ENCODE measurements at regions not wholly inside any gene's neighbourhood (a gene's known extent, or its start where the extent isn't known, plus 50 kb on each side); places are given as distances from the start of the nearest gene placed in this dataset.

DNA sequence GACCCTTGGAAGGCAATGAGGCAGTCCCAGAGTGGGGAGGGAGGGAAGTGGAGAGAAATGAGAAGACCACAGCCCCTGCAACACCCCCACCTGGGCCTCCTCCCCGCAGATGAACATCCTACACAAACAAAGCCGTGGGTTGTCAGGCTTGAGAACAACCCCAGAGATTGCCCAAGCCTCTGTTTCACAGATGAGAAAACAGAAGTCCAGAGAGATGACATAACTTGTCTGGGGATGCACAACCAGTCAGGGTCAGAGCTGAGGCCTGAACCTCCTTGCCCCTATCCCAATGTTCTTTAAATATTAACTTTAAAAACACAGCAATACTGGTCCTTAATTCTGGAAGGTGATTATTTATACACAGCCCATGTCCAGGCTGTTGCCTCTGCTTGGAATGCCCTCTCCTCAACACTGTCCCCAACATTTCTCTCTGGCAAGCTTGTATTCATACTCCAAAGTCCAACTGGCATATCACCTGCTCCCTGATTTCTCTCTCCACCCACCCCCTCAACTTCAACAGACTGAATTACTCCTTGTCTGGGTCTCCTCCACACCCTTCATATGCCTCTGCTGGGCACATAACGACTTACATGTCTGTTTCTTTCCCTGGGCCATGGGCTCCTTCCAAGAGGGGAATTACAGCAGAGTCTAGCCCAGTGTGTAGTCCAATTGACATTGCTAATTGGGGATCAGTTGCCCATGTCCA is 135.5 kb upstream of the LRFN2 start:
- DNase-seq (ENCODE audit: low read depth in 1 of 2, low spot score in 1 of 2) = no peak

GRCh38 chr6:40722091-40722490 is 134.9 kb upstream of the LRFN2 start:
- DNase-seq (ENCODE audit: low read depth in 1 of 2, low spot score in 1 of 2) = no peak

GRCh38 chr6:40721271-40721952 is 134.2 kb upstream of the LRFN2 start:
- no peak for DNase-seq (ENCODE audit: low read depth in 1 of 2, low spot score in 1 of 2)

GRCh38 chr6:40720375-40720748 is 133.2 kb upstream of the LRFN2 start:
- DNase-seq (ENCODE audit: low read depth in 1 of 2, low spot score in 1 of 2) = no peak

DNA sequence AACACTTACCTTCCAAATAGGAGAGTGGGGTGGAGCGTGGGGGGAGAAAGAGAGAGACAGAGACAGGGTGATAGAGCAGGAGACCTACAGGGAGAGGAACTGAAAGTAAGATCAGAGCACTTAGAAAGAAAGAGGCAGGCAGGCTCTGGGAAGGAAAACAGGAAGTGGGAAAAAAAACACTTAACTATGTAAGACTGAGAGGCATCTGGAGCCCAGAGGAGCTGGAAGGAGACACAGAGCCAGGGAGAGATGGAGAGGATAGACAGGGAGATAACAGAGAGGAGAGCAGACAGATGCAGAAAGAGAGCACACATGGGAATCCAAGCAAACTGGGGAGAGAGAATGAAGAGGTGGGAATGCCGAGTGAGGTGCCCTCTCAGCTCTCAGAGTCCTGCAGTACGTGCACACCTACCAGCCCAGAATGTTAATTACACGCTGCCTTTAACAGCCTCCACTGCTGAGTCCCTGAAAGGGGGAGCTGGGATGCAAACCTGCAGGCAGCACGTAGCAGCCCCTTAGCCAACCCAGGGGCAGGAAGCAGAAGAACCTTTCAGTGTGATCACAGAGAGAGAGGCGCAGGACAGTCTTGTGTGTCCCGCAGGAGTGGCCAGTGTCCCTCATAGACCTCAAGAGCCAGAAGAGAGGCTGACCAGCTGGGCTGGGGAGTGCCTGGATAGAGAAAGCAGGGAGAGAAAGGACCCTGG is 132.7 kb upstream of the LRFN2 start:
- no peak for DNase-seq (ENCODE audit: low read depth in 1 of 2, low spot score in 1 of 2)

- no peak for DNase-seq (ENCODE audit: low read depth in 1 of 2, low spot score in 1 of 2)
Measured at GRCh38 chr6:40718401-40718800, 131.2 kb upstream of the LRFN2 start.

GRCh38 chr6:40717411-40718057 is 130.4 kb upstream of the LRFN2 start:
- DNase-seq (ENCODE audit: low read depth in 1 of 2, low spot score in 1 of 2) = no peak

DNA sequence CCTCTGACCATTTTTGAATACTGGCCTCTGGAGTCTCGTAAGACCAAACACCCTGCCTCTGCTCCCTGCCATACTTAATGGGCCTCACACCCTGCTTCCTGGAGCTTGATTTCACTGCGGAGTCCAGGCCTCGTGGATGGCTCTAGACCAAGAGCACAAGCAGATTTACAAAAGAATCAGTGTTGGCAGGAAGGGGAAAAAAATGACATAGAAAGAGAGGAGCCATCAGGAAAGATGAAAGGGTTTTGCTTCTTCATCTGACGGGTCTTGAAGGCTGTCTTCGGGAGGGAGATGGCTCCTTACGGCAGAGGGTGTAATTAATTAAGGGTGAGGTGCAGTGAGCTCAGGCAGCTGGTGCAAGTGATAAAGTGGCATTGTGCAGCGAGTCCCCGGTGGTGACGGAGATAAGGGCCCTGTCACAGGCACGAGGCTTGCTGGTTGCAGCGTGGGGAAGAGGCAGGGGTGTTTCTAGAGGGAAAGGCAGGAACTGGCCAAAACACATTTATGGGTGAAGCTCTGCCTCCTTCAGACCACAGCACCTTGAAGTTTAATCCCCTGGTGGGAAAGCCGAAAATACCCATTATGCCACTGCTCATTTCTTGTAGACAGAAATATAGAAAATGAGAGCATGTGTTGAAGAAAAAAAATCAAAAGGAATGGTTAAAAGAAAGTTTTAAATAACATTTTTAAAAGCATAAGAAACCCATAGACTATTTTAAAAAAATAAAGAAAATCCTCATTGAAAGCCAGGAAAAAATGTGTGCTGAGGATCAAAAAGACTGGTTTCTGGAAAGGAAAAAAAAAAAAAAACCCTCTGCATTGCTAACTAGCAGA is 128.6 kb upstream of the LRFN2 start:
- no peak for DNase-seq (ENCODE audit: low read depth in 1 of 2, low spot score in 1 of 2)

- no peak for DNase-seq (ENCODE audit: low read depth in 1 of 2, low spot score in 1 of 2)
Measured at GRCh38 chr6:40714576-40715564, 127.7 kb upstream of the LRFN2 start.

DNA sequence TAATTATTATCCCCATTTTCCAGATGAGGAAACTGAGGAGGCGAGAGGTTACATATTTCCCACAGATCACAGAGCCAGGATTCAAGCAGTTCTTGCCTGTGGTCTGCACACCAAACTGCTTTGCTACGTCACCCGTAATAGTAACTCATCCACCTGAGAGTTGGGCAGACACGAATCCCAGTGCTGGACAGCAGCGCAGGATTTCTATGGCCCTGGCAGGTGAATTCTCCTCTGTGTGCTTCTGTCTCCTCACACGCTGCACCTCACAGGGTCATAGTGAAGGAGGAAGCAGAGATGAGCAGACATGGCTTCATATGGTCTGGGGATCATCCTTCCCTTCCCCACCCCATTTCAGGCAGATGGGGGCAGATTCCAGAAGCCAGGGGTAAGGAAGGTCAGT is 127.0 kb upstream of the LRFN2 start:
- no peak for DNase-seq (ENCODE audit: low read depth in 1 of 2, low spot score in 1 of 2)

- DNase-seq (ENCODE audit: low read depth in 1 of 2, low spot score in 1 of 2) = no peak
Measured at GRCh38 chr6:40713002-40713719, 126.0 kb upstream of the LRFN2 start.

GRCh38 chr6:40710626-40711330 is 123.6 kb upstream of the LRFN2 start:
- no peak for DNase-seq (ENCODE audit: low read depth in 1 of 2, low spot score in 1 of 2)

- DNase-seq (ENCODE audit: low read depth in 1 of 2, low spot score in 1 of 2) = no peak
Measured at GRCh38 chr6:40708049-40708448, 120.9 kb upstream of the LRFN2 start.

DNA sequence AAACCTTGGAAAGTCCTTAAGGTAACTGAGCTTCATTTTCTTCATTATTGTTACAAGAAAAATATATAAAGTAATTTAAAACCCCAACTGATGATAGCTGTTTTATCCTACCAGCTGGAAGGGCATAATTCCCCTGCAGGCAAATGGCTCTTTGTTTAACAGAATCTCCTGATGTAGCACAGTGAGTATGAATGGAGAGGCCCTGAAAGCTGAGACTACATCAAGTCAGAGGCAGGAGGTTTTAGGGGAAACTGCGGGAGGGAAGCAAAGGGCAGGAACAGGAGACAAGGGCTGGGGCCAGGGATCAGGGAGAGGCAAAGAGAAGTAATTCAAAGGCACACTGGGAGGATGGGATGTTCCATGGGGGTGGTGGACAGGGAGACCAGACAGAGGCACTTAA is 119.0 kb upstream of the LRFN2 start:
- no peak for DNase-seq (ENCODE audit: low read depth in 1 of 2, low spot score in 1 of 2)

GRCh38 chr6:40705354-40705753 is 118.2 kb upstream of the LRFN2 start:
- no peak for DNase-seq (ENCODE audit: low read depth in 1 of 2, low spot score in 1 of 2)

DNA sequence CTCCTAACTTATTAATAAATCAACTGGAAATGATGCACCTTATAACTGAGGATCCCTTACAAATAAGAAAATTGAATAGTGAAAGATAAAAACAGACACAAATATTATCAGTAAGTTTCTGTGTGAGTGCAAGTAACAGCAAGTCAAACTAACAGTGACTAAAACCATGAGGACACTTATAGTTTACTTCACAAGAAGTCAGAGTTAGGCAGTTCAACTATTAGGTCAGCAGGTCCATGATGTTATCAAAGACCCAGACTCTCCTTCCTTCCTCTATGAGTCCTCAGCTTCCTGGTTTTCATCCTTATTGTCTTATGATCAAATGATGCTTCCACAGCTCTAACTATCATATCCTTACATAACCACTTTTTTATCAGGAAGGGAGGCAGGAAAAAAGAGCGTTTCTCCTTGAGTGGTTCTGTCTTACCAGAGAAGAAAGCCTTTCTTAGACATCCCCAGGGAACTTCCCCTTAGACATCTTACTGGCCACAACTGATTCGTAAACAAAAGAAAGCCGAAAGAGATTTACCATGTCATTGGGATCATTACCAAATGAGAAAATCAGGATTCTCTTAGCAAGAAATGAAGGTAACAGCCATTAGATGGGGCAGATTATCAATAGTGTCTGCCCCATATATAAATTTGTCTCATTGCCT is 114.3 kb upstream of the LRFN2 start:
- DNase-seq (ENCODE audit: low read depth in 1 of 2, low spot score in 1 of 2) = no peak

GRCh38 chr6:40700006-40700580 is 112.9 kb upstream of the LRFN2 start:
- no peak for DNase-seq (ENCODE audit: low read depth in 1 of 2, low spot score in 1 of 2)
